ENCODE measurements at regions not wholly inside any gene's neighbourhood (a gene's known extent, or its start where the extent isn't known, plus 50 kb on each side); places are given as distances from the start of the nearest gene placed in this dataset.

- TF ChIP-seq POLR2AphosphoS5 (IDR thresholded peaks at IDR 0.05; ENCODE audit: low read depth, low read length) (no peak), REST (IDR thresholded peaks at IDR 0.05; ENCODE audit: insufficient read depth in 1 of 2, low read depth in 2 of 2, low read length in 1 of 2) (no peak), CTCF (IDR thresholded peaks at IDR 0.05) (no peak), TCF7L2 (IDR thresholded peaks at IDR 0.05; ENCODE audit: low read depth, low read length) (no peak)
These were observed 581.2 kb downstream of the PTPRC start for GRCh38 chr1:199220031-199220430.
